HG03097 (cell line): ENCODE measurements at regions not wholly inside any gene's neighbourhood (a gene's known extent, or its start where the extent isn't known, plus 50 kb on each side); places are given as distances from the start of the nearest gene placed in this dataset.
"Not testable (repeated sequence)": the region's sequence is repeated elsewhere in the genome, so short reads cannot be mapped to it uniquely, and the experiment has no call there.

Experiments used
- ATAC-seq: cut with Tn5 transposase; IDR thresholded peaks from one replicate; pipeline ENCODE4 v1.9.1; 2021; ENCODE audit not compliant: unreplicated experiment, low FRiP score

- no peak for ATAC-seq
Observed at GRCh38 chr10:61023053-61023452, 79.1 kb upstream of the RHOBTB1 start.

GRCh38 chr10:61021926-61022325 lies 77.9 kb upstream of the RHOBTB1 start:
- ATAC-seq: no peak

- ATAC-seq: no peak
Observed at GRCh38 chr10:61020420-61021158, 76.6 kb upstream of the RHOBTB1 start.

- no peak for ATAC-seq
Observed at GRCh38 chr10:61018146-61018545, 74.2 kb upstream of the RHOBTB1 start.

GRCh38 chr10:61016630-61017029 lies 72.6 kb upstream of the RHOBTB1 start:
- no peak for ATAC-seq

- no peak for ATAC-seq
Observed at GRCh38 chr10:61016007-61016406, 72.0 kb upstream of the RHOBTB1 start.

- ATAC-seq: no peak
Observed at GRCh38 chr10:61010863-61011262, 66.9 kb upstream of the RHOBTB1 start.

- ATAC-seq: not testable (repeated sequence)
Observed at GRCh38 chr10:61003069-61003468, 59.1 kb upstream of the RHOBTB1 start.

GRCh38 chr10:61001731-61002122 lies 57.7 kb upstream of the RHOBTB1 start:
- no peak for ATAC-seq

GRCh38 chr10:61000769-61001730 lies 57.1 kb upstream of the RHOBTB1 start:
- ATAC-seq: no peak

GRCh38 chr10:60998932-60999331 lies 54.9 kb upstream of the RHOBTB1 start:
- no peak for ATAC-seq

- ATAC-seq: no peak
Observed at GRCh38 chr10:60994128-60994527, 50.1 kb upstream of the RHOBTB1 start.
